ENCODE measurements at regions not wholly inside any gene's neighbourhood (a gene's known extent, or its start where the extent isn't known, plus 50 kb on each side); places are given as distances from the start of the nearest gene placed in this dataset.

DNA sequence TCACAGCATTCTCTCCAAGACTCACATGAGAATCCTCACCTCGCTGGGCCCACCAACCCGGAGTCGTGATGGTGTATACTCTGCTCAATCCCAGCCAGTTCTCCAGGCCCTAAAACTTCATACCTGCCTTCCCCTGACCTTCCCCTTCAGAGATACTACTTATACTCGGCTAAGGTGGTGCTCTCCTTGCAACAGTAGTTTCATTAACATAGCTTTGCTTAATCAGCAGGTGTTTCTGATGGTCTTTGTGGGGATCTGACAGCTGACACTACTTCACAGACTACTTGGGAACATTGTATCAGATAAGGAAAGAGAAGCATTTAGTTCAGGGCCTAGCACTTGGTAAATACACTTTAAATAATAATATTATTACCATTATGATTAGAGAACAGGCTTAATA lies 301.5 kb upstream of the DAB1 start:
- no peak for DNase-seq (ENCODE audit: low read depth, low spot score)

- no peak for DNase-seq (ENCODE audit: low read depth, low spot score)
Observed at GRCh38 chr1:57724535-57724934, 300.7 kb upstream of the DAB1 start.

DNA sequence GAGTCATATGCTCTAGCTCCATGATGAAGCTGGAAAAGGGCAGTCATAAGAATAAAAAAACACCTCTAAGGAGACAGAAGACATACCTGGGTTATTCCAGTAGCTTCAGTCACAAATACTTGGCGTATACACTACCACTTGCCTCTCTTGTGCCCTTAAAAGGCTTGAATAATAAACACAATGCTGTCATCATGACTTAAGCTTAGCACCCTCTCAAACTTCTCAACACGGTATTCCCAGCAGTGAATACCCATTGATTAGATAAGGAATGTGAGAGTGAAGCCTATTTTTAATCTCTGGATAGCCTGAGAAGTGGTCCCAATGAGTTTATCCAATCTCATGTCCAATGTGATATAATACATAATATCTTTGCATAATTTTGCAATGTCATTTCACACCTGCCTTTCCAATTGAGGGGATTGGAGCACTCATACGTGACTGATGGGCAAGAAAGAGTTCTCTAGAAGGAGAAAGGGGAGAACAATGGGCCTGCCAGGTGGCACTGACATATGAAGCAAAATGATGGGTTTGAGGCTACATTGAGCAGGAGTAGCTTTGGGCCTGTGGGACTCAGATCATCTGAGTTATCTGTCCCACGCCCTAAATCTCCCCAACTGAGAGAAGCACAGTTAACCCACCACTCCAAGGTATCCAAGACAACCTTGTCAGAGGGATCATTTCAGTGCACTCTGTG lies 298.6 kb upstream of the DAB1 start:
- no peak for DNase-seq (ENCODE audit: low read depth, low spot score)

GRCh38 chr1:57721001-57721400 lies 297.1 kb upstream of the DAB1 start:
- no peak for DNase-seq (ENCODE audit: low read depth, low spot score)

DNA sequence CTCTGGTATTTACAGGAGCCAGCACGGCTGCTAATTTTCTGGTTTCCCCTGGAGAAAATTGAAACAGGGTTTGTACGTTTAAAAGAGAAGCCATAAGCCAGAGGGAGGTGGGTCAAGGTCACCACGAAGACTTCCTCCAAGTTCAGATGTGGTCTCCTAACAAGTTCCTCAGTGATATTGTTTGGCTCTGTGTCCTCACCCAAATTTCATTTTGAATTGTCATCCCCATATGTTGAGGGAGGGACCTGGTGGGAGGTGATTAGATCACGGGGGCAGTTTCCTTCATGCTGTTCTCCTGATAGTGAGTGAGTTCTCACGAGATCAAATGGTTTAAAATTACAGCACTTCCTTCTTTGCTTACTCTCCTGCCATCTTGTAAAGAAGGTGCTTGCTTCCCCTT lies 295.4 kb upstream of the DAB1 start:
- DNase-seq (ENCODE audit: low read depth, low spot score): no peak

GRCh38 chr1:57713501-57713900 lies 289.6 kb upstream of the DAB1 start:
- no peak for DNase-seq (ENCODE audit: low read depth, low spot score)

GRCh38 chr1:57712846-57713245 lies 289.0 kb upstream of the DAB1 start:
- DNase-seq (ENCODE audit: low read depth, low spot score): no peak

DNA sequence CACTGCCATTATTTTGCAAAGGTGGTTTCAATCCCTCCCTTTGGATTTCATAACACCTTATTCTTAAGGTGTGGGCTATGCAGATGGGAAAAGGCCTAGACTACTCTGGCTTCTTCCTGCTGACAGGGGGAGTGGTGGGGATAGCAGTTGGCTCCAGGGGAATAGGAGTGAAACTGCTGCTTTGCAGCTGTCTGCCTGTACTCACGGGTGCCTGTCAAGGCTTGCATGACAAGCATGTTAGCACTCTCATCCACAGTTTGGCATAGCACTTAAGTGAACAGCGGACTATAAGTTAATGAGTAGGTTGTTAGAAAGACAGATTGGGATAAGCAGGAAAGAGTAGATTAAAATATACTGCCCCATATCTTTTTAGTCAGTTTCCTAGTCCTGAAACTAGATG lies 287.5 kb upstream of the DAB1 start:
- DNase-seq (ENCODE audit: low read depth, low spot score): no peak

GRCh38 chr1:57707631-57708030 lies 283.8 kb upstream of the DAB1 start:
- DNase-seq (ENCODE audit: low read depth, low spot score): no peak

DNA sequence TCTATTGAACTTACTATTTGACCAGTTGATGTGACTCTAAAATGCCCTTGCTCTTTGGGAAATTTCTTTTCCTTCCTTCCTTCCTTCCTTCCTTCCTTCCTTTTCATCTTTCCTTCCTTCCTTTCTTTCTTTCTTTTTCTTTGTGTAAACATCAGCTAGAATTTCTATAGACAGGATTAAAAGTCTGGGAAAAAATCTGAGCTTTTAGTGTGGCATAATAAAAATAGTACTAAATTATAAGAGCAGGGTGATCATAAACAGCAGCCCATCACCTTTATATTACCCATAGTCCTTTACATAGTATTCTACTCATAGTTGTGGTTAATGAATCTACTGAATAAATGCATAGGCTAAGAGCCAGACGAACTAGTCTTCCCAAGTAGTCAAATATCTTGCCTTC lies 281.0 kb upstream of the DAB1 start:
- no peak for DNase-seq (ENCODE audit: low read depth, low spot score)

DNA sequence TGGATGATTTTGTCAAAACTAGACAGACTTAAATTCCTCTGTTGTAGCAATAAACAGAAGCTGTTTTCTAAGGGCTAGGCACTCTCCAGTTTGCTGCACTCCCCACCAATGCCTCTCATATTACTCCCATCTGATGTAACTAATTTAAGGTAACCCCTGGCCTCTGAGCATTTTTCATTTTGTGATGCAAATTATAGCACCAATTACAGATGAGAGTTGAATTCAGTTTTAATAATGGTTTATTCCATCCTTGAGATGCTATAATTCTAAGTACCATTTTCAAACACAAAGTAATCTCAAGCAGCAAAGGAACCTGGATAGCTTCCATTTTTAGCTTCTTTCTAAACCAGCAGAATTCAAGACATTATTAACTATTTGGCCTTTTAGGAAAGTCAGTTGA lies 280.4 kb upstream of the DAB1 start:
- DNase-seq (ENCODE audit: low read depth, low spot score): no peak

DNA sequence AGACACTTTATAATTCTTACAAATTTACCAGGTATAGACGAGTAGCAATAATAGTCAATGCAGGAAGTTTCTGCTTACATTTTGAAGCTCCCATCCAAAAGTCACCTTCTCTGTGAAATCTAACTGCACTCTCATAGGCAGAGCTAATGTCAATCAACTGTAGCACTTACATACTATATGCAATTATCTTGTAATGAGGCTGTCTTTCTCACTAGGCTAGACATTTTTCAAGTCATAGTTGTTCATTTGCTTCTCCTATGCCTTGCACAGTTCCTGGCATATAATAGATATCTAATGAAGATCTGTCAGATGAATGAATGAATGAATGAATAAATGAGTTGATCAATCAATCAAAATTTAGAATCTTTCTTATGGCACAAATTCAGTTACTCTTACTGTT lies 273.0 kb upstream of the DAB1 start:
- no peak for DNase-seq (ENCODE audit: low read depth, low spot score)

DNA sequence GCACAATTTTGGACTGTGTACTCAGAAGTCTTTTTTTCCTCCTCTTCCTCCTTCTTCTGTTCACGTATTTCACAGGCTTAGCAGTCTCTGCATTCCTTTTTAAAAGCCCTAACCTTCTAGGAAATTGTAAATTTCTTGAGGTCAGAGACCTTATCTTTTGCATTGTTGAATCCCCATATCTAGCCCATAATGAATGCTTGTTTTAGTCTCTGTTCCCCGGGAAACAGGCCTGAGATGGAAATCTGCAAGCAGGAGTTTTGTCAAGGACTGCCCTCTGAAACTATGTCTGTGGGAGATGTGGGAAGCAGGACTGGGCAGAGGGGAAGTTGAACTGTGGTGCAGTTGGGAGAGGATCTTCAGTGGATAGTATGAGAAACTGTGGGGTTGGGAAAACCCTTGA lies 272.2 kb upstream of the DAB1 start:
- DNase-seq (ENCODE audit: low read depth, low spot score): no peak

DNA sequence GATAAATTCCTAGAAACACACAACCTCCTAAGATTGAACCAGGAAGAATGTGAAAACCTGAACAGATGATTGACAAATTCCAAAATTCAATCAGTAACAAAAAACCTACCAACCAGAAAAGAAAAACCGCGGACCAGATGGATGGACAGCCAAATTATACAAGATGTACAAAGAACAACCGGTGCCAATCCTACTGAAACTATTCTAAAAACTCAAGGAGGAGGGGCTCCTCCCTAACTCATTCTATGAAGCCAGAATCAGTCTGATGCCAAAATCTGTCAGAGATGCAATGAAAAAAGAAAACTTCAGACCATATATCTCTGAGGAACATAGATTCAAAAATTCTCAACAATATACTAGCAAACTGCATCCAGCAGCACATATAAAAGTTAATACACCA lies 262.4 kb upstream of the DAB1 start:
- no peak for DNase-seq (ENCODE audit: low read depth, low spot score)

DNA sequence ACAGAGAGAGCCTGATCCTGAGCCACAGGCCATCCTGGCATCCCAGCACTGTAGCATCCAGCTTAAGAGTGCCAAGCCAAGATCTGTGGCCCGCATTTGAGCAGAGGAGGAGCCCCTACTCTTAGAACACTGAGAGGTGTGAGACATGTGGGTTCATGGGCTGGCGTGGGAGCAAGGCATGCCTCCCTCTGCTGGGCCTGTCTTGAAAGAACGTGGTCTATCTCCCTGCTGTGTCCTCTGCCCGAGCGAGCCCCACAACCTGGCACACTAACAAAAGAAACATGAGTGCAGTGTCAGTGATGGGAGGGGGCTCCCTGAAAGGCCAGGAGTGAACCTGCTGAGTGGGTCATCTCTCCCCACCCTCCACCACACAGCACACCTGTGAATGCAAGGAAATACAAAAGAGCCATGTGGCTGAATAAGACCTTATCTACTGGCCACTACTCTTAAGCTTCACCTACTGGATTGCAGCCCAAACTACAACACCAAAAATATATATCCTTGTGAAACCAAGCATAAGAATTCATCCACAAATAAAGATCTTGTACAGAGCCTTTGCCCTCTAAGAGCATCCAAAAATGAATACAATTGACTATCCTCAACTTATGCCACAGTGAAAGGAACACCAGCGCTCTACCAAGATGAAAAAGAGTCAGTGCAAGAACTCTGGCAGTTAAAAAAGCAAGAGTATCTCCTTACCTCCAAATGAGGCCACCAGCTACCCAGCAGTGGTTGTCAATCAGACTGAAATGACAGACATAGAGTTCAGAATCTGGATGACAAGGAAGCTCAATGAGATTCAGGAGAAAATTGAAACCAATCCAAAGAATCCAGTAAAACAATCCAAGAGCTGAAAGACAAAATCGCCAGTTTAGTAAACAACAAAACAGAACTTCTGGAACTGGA lies 259.4 kb upstream of the DAB1 start:
- no peak for DNase-seq (ENCODE audit: low read depth, low spot score)

GRCh38 chr1:57678138-57678537 lies 254.3 kb upstream of the DAB1 start:
- no peak for DNase-seq (ENCODE audit: low read depth, low spot score)

GRCh38 chr1:57675776-57676175 lies 251.9 kb upstream of the DAB1 start:
- no peak for DNase-seq (ENCODE audit: low read depth, low spot score)

- DNase-seq (ENCODE audit: low read depth, low spot score): no peak
Observed at GRCh38 chr1:57674801-57675200, 250.9 kb upstream of the DAB1 start.

DNA sequence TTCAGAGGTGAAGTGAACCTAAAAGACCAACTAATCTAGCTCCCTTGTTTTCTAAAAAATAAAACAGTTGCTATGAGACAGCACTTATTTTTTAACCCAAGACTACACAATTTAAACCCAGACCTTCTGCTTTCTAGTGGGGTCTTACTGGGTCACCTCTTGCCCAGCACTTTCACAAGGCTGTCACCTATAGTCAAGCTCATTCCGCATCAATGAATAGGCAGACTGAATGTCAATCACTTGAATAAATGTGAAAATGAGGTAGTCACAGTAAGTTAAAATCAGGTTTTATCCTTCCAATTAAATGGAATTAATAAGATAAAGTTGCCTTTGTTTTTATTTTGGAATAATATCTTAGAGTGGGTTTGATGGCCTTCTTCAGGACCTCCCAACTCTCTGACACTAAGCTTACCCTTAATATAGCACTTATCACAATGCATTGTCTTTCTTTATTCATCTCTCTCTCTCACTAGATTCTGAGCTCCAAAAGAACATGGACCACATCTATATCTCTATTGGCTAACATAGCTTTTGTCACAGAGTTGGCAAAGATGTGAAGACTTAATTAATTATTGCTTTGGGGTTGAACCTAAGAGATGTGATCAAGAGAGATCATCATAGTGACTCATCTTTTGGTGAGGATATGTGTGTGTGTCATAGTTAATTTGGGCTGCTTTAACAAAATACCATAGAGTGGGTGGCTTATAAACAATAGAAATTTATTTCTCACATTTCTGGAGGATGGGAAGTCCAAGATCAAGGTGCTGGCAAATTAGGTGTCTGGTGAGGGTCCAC lies 248.7 kb upstream of the DAB1 start:
- no peak for DNase-seq (ENCODE audit: low read depth, low spot score)

DNA sequence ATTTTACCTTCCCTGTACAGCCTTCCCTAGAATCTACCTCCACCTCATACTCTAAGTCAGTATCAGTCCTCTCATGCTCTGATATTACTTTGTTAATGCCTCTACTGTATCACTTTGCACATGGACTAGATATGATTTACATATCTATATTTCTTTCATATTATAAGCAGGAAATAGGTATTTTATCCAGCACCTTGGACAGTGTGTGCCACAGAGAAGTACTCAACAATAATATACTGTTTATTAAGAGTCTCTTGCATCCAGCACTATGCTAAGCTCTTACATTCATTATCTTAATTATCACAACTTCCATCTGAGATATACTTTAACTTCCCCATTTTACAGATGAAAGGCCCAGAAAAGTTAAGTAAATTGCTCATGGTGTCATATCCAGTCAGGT lies 247.9 kb upstream of the DAB1 start:
- DNase-seq (ENCODE audit: low read depth, low spot score): no peak

GRCh38 chr1:57659804-57660203 lies 235.9 kb upstream of the DAB1 start:
- no peak for DNase-seq (ENCODE audit: low read depth, low spot score)

DNA sequence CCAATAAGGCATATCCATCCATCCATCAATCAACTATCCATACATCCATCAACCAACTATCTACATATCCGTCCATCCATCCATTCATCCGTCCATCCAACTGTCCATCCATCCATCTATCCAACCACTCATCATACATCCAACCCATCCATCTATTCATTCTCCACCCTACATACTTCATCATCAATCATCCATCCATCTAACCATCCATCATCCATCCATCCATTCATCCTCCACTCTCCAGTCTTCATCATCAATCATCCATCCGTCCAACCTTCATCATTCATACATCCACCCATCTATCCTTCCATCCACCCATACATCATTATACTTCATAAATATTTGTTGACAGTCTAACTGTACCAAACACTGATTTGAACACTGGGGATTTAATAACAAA lies 231.3 kb upstream of the DAB1 start:
- DNase-seq (ENCODE audit: low read depth, low spot score): no peak
